GM19324 (cell line): ENCODE measurements at regions not wholly inside any gene's neighbourhood (a gene's known extent, or its start where the extent isn't known, plus 50 kb on each side); places are given as distances from the start of the nearest gene placed in this dataset.
"Not testable (repeated sequence)": the region's sequence is repeated elsewhere in the genome, so short reads cannot be mapped to it uniquely, and the experiment has no call there.

Source experiments
- ATAC-seq: cut with Tn5 transposase; IDR thresholded peaks from one replicate; pipeline ENCODE4 v1.9.1; 2021; ENCODE audit warnings: mild to moderate bottlenecking, moderate library complexity; ENCODE audit not compliant: unreplicated experiment, low FRiP score

GRCh38 chr3:101142160-101142559 lies 148.9 kb upstream of the ABI3BP start:
- ATAC-seq, result no peak

- ATAC-seq, result no peak
Observed at GRCh38 chr3:101141135-101141534, 147.9 kb upstream of the ABI3BP start.

GRCh38 chr3:101138817-101139216 lies 145.6 kb upstream of the ABI3BP start:
- ATAC-seq, result no peak

DNA sequence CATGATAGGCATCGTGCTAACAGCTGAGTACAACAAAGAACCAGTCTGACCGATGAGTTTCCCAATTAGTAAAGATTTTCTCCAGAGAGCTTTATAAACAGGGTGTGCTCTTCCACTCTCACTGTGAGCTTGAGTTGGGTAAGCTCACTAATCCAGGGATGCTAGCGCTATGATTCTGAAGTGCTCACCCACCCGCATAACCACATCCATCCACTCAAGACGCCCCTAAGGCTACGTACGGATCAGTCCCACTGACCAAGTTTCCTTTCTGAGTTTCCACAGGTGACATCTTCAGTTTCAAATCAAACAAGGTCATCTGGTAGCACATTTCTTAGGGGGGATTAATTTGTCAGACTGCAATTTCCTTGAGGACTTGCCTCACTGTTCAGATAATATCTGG lies 141.1 kb upstream of the ABI3BP start:
- ATAC-seq, result no peak

- ATAC-seq, result no peak
Observed at GRCh38 chr3:101133652-101134051, 140.4 kb upstream of the ABI3BP start.

GRCh38 chr3:101133197-101133596 lies 140.0 kb upstream of the ABI3BP start:
- not testable (repeated sequence) for ATAC-seq

- ATAC-seq, result no peak
Observed at GRCh38 chr3:101131767-101132166, 138.5 kb upstream of the ABI3BP start.

DNA sequence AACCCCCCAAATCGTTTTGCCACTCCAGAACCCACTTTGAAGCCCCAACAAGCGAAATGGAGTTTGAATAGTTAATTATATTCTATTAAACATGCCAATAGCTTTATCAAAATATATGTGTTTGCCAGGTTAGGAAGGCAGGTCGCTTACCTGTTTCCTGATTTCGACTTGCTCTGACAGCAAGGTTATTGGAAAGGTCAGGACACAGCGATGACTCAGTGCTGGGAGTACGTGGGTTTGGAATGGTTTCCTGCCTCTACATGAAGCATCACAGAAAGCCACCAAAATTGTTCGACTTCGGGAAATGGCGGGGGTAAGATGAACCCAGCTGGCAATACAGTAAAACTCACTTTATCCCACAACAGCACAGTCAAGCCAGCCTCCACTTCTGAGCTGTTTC lies 135.6 kb upstream of the ABI3BP start:
- no peak for ATAC-seq

DNA sequence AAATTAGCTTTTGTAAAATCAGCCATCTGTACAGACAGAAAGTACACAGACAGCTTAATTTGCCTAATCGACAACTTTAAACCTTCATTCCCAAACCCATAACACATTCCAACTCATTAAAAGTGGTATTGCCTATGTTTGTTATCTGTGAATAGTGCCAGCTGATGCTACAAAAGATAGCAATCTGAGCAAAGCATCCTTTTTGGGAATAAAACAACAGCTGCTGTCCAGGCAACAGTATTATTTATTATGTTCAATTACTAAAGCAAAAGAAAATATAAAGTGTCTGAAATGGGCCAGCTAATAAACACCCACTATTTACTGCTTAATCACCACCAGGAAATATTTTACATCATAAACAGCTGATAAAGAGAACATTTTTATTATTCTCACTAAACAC lies 134.8 kb upstream of the ABI3BP start:
- no peak for ATAC-seq

DNA sequence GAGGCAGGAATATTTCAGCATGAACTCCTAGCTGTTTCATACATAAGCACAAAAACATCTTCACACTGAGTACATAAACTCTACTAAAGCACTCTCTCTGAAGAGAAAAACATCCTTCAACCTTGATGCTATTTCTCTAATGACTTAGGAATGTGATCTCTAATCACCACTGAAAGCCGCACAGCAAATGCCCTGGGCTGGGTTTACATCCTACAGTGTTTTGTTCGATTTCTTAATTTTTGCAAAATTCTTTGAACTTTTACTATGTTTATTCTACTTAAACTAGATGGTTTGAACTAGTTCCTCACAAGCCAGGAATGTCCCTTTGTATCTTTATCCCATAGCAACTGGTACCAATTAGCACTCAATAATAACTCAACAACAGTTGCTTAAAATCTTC lies 130.9 kb upstream of the ABI3BP start:
- no peak for ATAC-seq

- ATAC-seq, result no peak
Observed at GRCh38 chr3:101123081-101123480, 129.9 kb upstream of the ABI3BP start.

- no peak for ATAC-seq
Observed at GRCh38 chr3:101122681-101123080, 129.5 kb upstream of the ABI3BP start.

- ATAC-seq, result no peak
Observed at GRCh38 chr3:101120039-101120438, 126.8 kb upstream of the ABI3BP start.

DNA sequence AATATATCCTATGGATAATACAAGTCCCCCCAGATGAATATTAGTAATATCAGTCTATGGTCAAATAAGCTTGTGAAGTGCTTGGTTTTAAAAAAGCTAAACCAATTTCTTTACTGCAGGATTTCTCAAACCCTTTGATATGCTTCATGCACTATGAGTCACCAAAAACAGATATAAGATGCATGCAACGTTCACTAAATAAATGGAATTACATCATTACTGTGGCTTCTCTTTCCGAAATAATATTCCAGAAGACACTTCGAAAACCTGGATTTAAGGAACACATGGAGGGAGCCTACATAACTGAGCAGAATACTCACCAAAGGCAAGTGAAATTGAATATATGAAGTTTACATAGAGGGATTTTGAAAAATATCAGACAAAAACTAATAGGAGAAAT lies 126.3 kb upstream of the ABI3BP start:
- ATAC-seq, result no peak

DNA sequence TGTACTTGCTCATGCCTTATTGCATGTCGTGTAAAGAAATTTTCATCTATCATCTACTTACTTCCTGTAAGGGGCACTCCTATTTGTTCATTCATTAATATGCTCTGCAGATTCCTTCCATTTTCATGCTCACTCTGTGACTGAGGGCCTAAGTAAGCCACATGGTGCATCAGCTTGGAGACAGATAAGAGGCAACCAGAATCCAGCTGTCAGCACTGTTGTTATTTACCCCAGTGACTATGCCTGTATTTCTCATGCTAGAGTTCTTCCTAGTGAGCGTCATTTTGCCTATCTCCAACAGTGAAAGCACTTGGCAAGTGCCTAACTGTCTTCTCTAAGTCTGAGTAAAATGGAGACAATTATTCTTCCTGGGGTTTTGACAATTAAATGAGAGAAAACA lies 124.8 kb upstream of the ABI3BP start:
- ATAC-seq, result no peak

DNA sequence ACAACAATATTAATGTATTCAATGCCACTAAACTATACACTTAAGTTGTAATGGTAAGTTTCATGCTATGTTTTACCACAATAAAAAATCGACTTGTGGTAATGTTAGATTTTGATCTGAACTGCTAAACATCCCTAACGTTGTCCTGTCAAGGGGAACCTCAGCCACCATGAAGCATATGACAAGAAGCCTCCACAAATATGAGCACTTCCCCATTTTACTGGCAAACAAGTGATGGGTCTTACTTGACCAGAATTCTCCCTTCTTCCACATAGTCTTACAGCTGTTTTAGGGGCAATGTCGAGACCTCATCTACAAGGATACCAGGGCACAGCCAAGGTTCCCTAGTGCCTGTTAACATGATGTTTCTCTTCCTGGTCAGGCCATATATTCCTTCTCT lies 124.2 kb upstream of the ABI3BP start:
- no peak for ATAC-seq

- ATAC-seq, result not testable (repeated sequence)
Observed at GRCh38 chr3:101110295-101110694, 117.1 kb upstream of the ABI3BP start.

DNA sequence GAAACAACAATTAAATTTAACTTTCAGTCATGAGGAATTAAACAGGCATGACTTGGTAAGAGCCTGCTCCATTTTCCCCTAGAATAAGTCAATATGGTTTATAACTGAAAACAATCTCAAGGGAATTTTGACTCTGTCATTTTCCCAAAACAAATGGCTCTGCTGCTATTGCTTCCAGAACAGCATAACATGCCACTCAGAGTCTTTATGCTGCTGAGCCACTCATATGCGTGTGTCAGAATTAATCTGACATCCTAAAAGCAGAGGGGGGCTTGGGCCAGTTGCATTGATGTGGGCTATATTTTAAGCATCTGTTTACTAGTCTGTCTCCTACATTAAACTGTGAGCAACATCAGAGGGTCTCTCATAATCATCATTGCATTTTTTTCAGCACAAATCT lies 111.1 kb upstream of the ABI3BP start:
- no peak for ATAC-seq

- no peak for ATAC-seq
Observed at GRCh38 chr3:101102678-101103296, 109.6 kb upstream of the ABI3BP start.

- no peak for ATAC-seq
Observed at GRCh38 chr3:101100361-101101009, 107.3 kb upstream of the ABI3BP start.

DNA sequence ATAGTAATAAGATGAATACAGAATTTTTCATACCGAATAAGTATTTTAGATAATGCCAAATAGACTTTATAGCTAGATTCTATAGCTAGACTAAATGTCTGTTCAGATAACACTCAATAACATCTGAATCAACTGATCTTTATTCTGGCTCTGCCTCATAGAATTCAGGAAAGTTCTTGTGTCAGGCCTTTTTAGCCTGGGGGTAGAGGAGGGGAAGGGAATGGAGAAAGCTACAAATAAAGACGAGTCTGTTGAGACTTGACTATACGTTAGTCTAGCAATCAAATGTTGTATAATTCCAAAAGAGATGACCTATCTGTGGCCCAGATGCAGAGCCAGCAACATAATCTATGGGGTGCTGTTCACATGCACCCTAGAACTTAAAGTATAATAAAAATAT lies 106.6 kb upstream of the ABI3BP start:
- ATAC-seq, result no peak

GRCh38 chr3:101096444-101096843 lies 103.2 kb upstream of the ABI3BP start:
- ATAC-seq, result no peak
